Neuronal stem cell (in vitro differentiated cells): ENCODE measurements at regions not wholly inside any gene's neighbourhood (a gene's known extent, or its start where the extent isn't known, plus 50 kb on each side); places are given as distances from the start of the nearest gene placed in this dataset.

Source experiments
- DNase-seq: peaks from one replicate; pipeline ENCODE4 v3.0.0-alpha.2; 2013; ENCODE audit warnings: low spot score
- H2AFZ ChIP-seq: one replicate; pipeline ENCODE4 v1.6.1; 2013; ENCODE audit warnings: mild to moderate bottlenecking, low read length, inconsistent platforms
- H2AK5ac ChIP-seq: 2 replicates; pipeline ENCODE4 v1.6.1; 2013; ENCODE audit warnings: low read depth, mild to moderate bottlenecking, inconsistent platforms, low read length, moderate library complexity, mixed read lengths
- H2BK120ac ChIP-seq: 2 replicates; pipeline ENCODE4 v1.6.1; 2013; ENCODE audit warnings: low read depth, mild to moderate bottlenecking, inconsistent platforms, low read length, moderate library complexity, mixed read lengths
- H2BK12ac ChIP-seq: one replicate; pipeline ENCODE4 v1.6.1; 2013; ENCODE audit warnings: low read length, inconsistent platforms
- H2BK15ac ChIP-seq: 2 replicates; pipeline ENCODE4 v1.6.1; 2013; ENCODE audit warnings: mild to moderate bottlenecking, low read length, inconsistent platforms, mixed read lengths
- H2BK5ac ChIP-seq: one replicate; pipeline ENCODE4 v1.6.1; 2013; ENCODE audit warnings: inconsistent platforms, mild to moderate bottlenecking, low read length, moderate library complexity
- H3K14ac ChIP-seq: one replicate; pipeline ENCODE4 v1.6.1; 2013; ENCODE audit warnings: low read length, inconsistent platforms
- H3K18ac ChIP-seq: 2 replicates; pipeline ENCODE4 v1.6.1; 2013; ENCODE audit warnings: low read length, inconsistent platforms
- H3K23ac ChIP-seq: 2 replicates; pipeline ENCODE4 v1.6.1; 2013; ENCODE audit warnings: low read depth, mild to moderate bottlenecking, mixed read lengths, low read length, inconsistent platforms; ENCODE audit not compliant: poor library complexity
- H3K27ac ChIP-seq: replicated peaks from 3 replicates; pipeline ENCODE4 v1.5.1; 2013; ENCODE audit warnings: low read length, inconsistent platforms
- H3K27me3 ChIP-seq, 3 experiments: 2 replicates each; pipeline ENCODE4 v1.6.1; 2013; ENCODE audit warnings: low read length in 3 of 3, mild to moderate bottlenecking in 2 of 3, inconsistent platforms in 1 of 3, low read depth in 1 of 3, mixed read lengths in 1 of 3, moderate library complexity in 1 of 3; ENCODE audit not compliant: control insufficient read depth in 3 of 3, insufficient read depth in 3 of 3
- H3K36me3 ChIP-seq, 2 donors: replicated peaks in 1 of 2; 2 replicates each; pipeline ENCODE4 v1.6.1; 2013; ENCODE audit warnings: low read length in 2 of 2; ENCODE audit not compliant: control insufficient read depth in 2 of 2, insufficient read depth in 2 of 2
- H3K4ac ChIP-seq: 2 replicates; pipeline ENCODE4 v1.6.1; 2013; ENCODE audit warnings: inconsistent platforms, mild to moderate bottlenecking, low read length, moderate library complexity
- H3K4me1 ChIP-seq, 2 donors: 1 replicate in 1 of 2; 2 replicates in 1 of 2; pipeline ENCODE4 v1.6.1; 2013; ENCODE audit warnings: low read length in 2 of 2, low read depth in 1 of 2; ENCODE audit not compliant: control insufficient read depth in 2 of 2, insufficient read depth in 1 of 2
- H3K4me2 ChIP-seq: one replicate; pipeline ENCODE4 v1.6.1; 2013; ENCODE audit warnings: mild to moderate bottlenecking, low read length, inconsistent platforms; ENCODE audit not compliant: insufficient read depth, poor library complexity, severe bottlenecking
- H3K4me3 ChIP-seq, 2 donors: 2 replicates each; pipeline ENCODE4 v1.5.1; 2013; ENCODE audit warnings: low read length in 2 of 2, mild to moderate bottlenecking in 2 of 2, inconsistent platforms in 1 of 2, moderate library complexity in 1 of 2
- H3K79me1 ChIP-seq: one replicate; pipeline ENCODE4 v1.6.1; 2013; ENCODE audit warnings: low read depth, mild to moderate bottlenecking, inconsistent platforms, low read length, moderate library complexity
- H3K9ac ChIP-seq: one replicate; pipeline ENCODE4 v1.6.1; 2013; ENCODE audit warnings: mild to moderate bottlenecking, low read depth, low read length, inconsistent platforms; ENCODE audit not compliant: poor library complexity
- H3K9me3 ChIP-seq, 2 donors: replicated peaks in 1 of 2; 2 replicates each; pipeline versions ENCODE3 to v1.6.1; 2013; ENCODE audit warnings: low read length in 2 of 2, mild to moderate bottlenecking in 2 of 2, inconsistent platforms in 1 of 2, low read depth in 1 of 2, mixed read lengths in 1 of 2, moderate library complexity in 1 of 2; ENCODE audit not compliant: control insufficient read depth in 2 of 2, insufficient read depth in 1 of 2
- H4K8ac ChIP-seq: one replicate; pipeline ENCODE4 v1.6.1; 2013; ENCODE audit warnings: low read depth, mild to moderate bottlenecking, inconsistent platforms, low read length, moderate library complexity
- H4K91ac ChIP-seq: one replicate; pipeline ENCODE4 v1.6.1; 2013; ENCODE audit warnings: low read length, low read depth, mild to moderate bottlenecking, inconsistent platforms; ENCODE audit not compliant: poor library complexity
- WGBS, 2 donors: extraction: QIAGEN DNeasy Blood & Tissue Kit; methylation state at CpG; one replicate each; pipeline ENCODE4 v1.1.7; 2013; ENCODE audit warnings: missing lambda C conversion rate in 2 of 2, mixed read lengths in 1 of 2; ENCODE audit not compliant: insufficient read length in 2 of 2, insufficient replicate concordance in 1 of 2; ENCODE audit errors: extremely low coverage in 2 of 2; 5-methylcytosine and 5-hydroxymethylcytosine counted together

GRCh38 chr13:63156816-63157215, 1741.2 kb upstream of the PCDH20 start:
- no CpG with 5 or more reads among the region's 2 CpGs for WGBS, 2 donors
- Histone ChIP-seq H3K27me3 (no peaks in the 10 kb centered on the region), H3K14ac (no peak overlapping the region), H2BK5ac (no peak overlapping the region), H2BK120ac (no peak overlapping the region), H3K36me3 (no peaks in the 10 kb centered on the region), H2BK12ac (no peak overlapping the region), H3K4me1 (no peaks in the 10 kb centered on the region), H2AFZ (no peak overlapping the region), H3K4ac (no peak overlapping the region), H3K27ac (no peak overlapping the region), H2BK15ac (no peak overlapping the region), H3K18ac (no peak overlapping the region), H3K23ac (no peak overlapping the region), H3K4me3 (no peak overlapping the region), H3K79me1 (no peaks in the 10 kb centered on the region), H4K8ac (no peak overlapping the region), H4K91ac (no peak overlapping the region), H3K9ac (no peak overlapping the region), H3K9me3 (no peaks in the 10 kb centered on the region), H2AK5ac (no peak overlapping the region), H3K4me2 (no peak overlapping the region)
- DNase-seq = no peak

DNA sequence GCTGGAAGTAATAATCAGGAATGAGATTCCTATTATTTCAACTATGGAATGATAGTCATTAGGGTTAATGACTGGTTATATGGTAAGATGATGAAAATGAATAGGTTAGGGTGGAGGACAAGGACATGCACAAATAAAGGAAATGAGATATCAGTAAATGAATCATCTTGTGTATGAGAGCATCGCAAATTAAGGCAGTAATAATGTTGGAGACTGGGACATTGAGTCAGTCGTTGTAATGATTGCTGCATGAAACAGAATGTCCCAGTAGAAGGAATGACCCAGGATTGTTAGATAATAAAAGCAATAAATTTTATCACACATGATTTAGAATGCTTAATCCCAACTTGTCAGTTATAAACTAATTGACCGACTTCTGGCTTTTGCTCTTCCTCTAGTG, 1733.7 kb upstream of the PCDH20 start:
- Histone ChIP-seq H2BK15ac (no peak overlapping the region), H3K4me2 (no peak overlapping the region), H2BK5ac (no peak overlapping the region), H3K79me1 (no peaks in the 10 kb centered on the region), H3K4me1 (no peaks in the 10 kb centered on the region), H3K9ac (no peak overlapping the region), H3K27me3 (no peaks in the 10 kb centered on the region), H2AK5ac (no peak overlapping the region), H3K4ac (no peak overlapping the region), H3K14ac (no peak overlapping the region), H3K23ac (no peak overlapping the region), H3K18ac (no peak overlapping the region), H2AFZ (no peak overlapping the region), H3K9me3 (peaks cover 0 to 9% of the 10 kb centered on the region in 2 donors), H2BK120ac (no peak overlapping the region), H4K8ac (no peak overlapping the region), H2BK12ac (no peak overlapping the region), H4K91ac (no peak overlapping the region), H3K27ac (no peak overlapping the region), H3K4me3 (no peak overlapping the region), H3K36me3 (no peaks in the 10 kb centered on the region)
- DNase-seq = no peak
- no CpG with 5 or more reads among the region's 3 CpGs for WGBS, 2 donors

DNA sequence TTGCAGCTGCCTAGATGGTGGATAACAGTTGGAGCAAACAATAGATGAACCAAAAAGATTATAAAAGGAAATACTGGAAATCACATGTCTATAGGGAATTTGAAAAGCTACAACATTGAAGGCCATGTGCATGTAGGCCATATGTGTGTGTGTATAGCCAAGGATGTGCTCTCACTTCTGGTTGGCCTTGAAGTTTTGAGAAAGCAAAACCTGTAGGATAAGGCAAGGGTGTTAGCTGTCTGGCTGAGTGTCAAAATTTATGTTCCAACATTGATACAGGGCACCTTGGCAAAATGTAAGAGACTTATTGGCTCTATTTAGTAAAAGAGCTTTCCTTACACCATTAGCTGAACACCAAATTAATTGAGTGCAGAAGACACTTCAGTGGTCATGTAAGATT, 1723.6 kb upstream of the PCDH20 start:
- no peak overlapping the region for H3K4me2 ChIP-seq
- H3K23ac ChIP-seq = no peak overlapping the region
- no peak overlapping the region for H2BK5ac ChIP-seq
- H3K27me3 ChIP-seq = no peaks in the 10 kb centered on the region
- no peak for DNase-seq
- H4K8ac ChIP-seq = no peak overlapping the region
- H4K91ac ChIP-seq = no peak overlapping the region
- no peak overlapping the region for H3K9ac ChIP-seq
- H3K4me3 ChIP-seq = no peak overlapping the region
- peak overlapping the region; percentile 35 for H2AFZ ChIP-seq
- no peak overlapping the region for H3K18ac ChIP-seq
- no peak overlapping the region for H2BK120ac ChIP-seq
- no peak overlapping the region for H3K27ac ChIP-seq
- no peaks in the 10 kb centered on the region for H3K4me1 ChIP-seq
- no peak overlapping the region for H2BK15ac ChIP-seq
- no peak overlapping the region for H2BK12ac ChIP-seq
- H3K9me3 ChIP-seq = no peaks in the 10 kb centered on the region
- no peak overlapping the region for H3K4ac ChIP-seq
- H3K36me3 ChIP-seq = no peaks in the 10 kb centered on the region
- H3K79me1 ChIP-seq = no peaks in the 10 kb centered on the region
- no peak overlapping the region for H2AK5ac ChIP-seq
- H3K14ac ChIP-seq = no peak overlapping the region

DNA sequence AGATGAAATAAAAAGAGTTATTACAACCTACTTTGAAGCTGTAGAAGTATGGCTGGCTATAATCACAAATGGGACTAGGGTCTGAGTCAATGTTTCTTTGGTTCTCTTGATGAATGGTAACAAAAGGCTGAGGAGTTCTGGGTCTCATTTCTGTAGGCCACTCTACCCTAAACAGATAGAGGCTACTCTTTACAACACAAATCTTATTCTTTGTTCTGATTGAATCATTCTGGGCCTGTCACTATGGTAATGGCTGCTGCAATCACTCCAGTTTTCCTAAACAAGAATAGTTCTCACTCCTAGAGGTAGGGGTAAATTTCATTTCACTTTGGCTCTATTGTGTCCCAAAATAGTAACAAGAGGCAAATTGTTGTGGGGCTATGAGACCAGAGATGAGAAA, 1714.3 kb upstream of the PCDH20 start:
- no peak overlapping the region for H3K4me2 ChIP-seq
- H2BK120ac ChIP-seq = no peak overlapping the region
- no peak overlapping the region for H3K9ac ChIP-seq
- H3K27ac ChIP-seq = no peak overlapping the region
- H2AK5ac ChIP-seq = no peak overlapping the region
- no peak overlapping the region for H4K8ac ChIP-seq
- H3K14ac ChIP-seq = no peak overlapping the region
- no peaks in the 10 kb centered on the region for H3K79me1 ChIP-seq
- H3K36me3 ChIP-seq = no peaks in the 10 kb centered on the region
- H3K4me1 ChIP-seq = peaks cover 4 to 5% of the 10 kb centered on the region in 2 donors
- no peak overlapping the region for H4K91ac ChIP-seq
- no peak overlapping the region for H2BK12ac ChIP-seq
- DNase-seq = no peak
- no peak overlapping the region for H2BK15ac ChIP-seq
- peak overlapping the region; percentile 47 for H2AFZ ChIP-seq
- H3K18ac ChIP-seq = no peak overlapping the region
- no peaks in the 10 kb centered on the region for H3K9me3 ChIP-seq
- no peak overlapping the region for H2BK5ac ChIP-seq
- H3K23ac ChIP-seq = no peak overlapping the region
- no peak overlapping the region for H3K4ac ChIP-seq
- no peak overlapping the region for H3K4me3 ChIP-seq
- H3K27me3 ChIP-seq = no peaks in the 10 kb centered on the region
